DND-41 (cell line): ENCODE measurements at regions not wholly inside any gene's neighbourhood (a gene's known extent, or its start where the extent isn't known, plus 50 kb on each side); places are given as distances from the start of the nearest gene placed in this dataset.

Experiments used
- CTCF ChIP-seq: IDR thresholded peaks from 2 replicates; pipeline ENCODE4 v1.5.1; 2012; ENCODE audit warnings: borderline replicate concordance, low read length, moderate library complexity, mild to moderate bottlenecking; ENCODE audit not compliant: poor library complexity, severe bottlenecking; ENCODE audit errors: extremely low read depth
- EZH2 ChIP-seq: IDR thresholded peaks from 3 replicates; pipeline ENCODE4 v1.6.1; 2012; ENCODE audit warnings: borderline replicate concordance, low read depth, mild to moderate bottlenecking, moderate library complexity, low read length, inconsistent platforms; ENCODE audit not compliant: severe bottlenecking

- TF ChIP-seq CTCF (no peak), EZH2 (no peak)
Measured at GRCh38 chr9:79447762-79448161, 124.0 kb upstream of the TLE4 start.
